Umbilical cord (tissue), 1 donor: ENCODE measurements at regions not wholly inside any gene's neighbourhood (a gene's known extent, or its start where the extent isn't known, plus 50 kb on each side); places are given as distances from the start of the nearest gene placed in this dataset.
"Not testable (repeated sequence)": the region's sequence is repeated elsewhere in the genome, so short reads cannot be mapped to it uniquely, and the experiment has no call there.

ENCODE experiments used
- DNase-seq: peaks from one replicate; pipeline ENCODE4 v3.0.0-alpha.2; 2015; ENCODE audit warnings: low spot score

- peak; percentile 71 for DNase-seq
Measured at GRCh38 chr2:215540658-215541057, 104.8 kb upstream of the FN1 start.

- peak; percentile 70 for DNase-seq
Measured at GRCh38 chr2:215537611-215538010, 101.7 kb upstream of the FN1 start.

- DNase-seq = peak; percentile 31
Measured at GRCh38 chr2:215536510-215536909, 100.6 kb upstream of the FN1 start.

GRCh38 chr2:215535741-215536140 is 99.9 kb upstream of the FN1 start:
- DNase-seq = peak; percentile 43

GRCh38 chr2:215535125-215535668 is 99.3 kb upstream of the FN1 start:
- peak; percentile 75 for DNase-seq

- not testable (repeated sequence) for DNase-seq
Measured at GRCh38 chr2:215533716-215534115, 97.8 kb upstream of the FN1 start.

- DNase-seq = no peak
Measured at GRCh38 chr2:215532844-215533243, 97.0 kb upstream of the FN1 start.

- DNase-seq = peak; percentile 61
Measured at GRCh38 chr2:215531284-215531683, 95.4 kb upstream of the FN1 start.

- DNase-seq = no peak
Measured at GRCh38 chr2:215530191-215530968, 94.5 kb upstream of the FN1 start.

- DNase-seq = no peak
Measured at GRCh38 chr2:215529271-215529670, 93.4 kb upstream of the FN1 start.

- no peak for DNase-seq
Measured at GRCh38 chr2:215528555-215528954, 92.7 kb upstream of the FN1 start.

GRCh38 chr2:215527736-215528135 is 91.9 kb upstream of the FN1 start:
- DNase-seq = no peak

- DNase-seq = peak; percentile 19
Measured at GRCh38 chr2:215526341-215526740, 90.5 kb upstream of the FN1 start.

GRCh38 chr2:215522237-215522636 is 86.4 kb upstream of the FN1 start:
- DNase-seq = no peak

GRCh38 chr2:215521031-215521430 is 85.2 kb upstream of the FN1 start:
- peak; percentile 17 for DNase-seq

- no peak for DNase-seq
Measured at GRCh38 chr2:215517391-215517790, 81.5 kb upstream of the FN1 start.

GRCh38 chr2:215514516-215514915 is 78.6 kb upstream of the FN1 start:
- DNase-seq = no peak

- DNase-seq = no peak
Measured at GRCh38 chr2:215511454-215512346, 75.8 kb upstream of the FN1 start.

- DNase-seq = no peak
Measured at GRCh38 chr2:215507836-215508235, 72.0 kb upstream of the FN1 start.

GRCh38 chr2:215507136-215507535 is 71.3 kb upstream of the FN1 start:
- no peak for DNase-seq

- DNase-seq = no peak
Measured at GRCh38 chr2:215506604-215506990, 70.7 kb upstream of the FN1 start.

- peak; percentile 78 for DNase-seq
Measured at GRCh38 chr2:215505044-215505786, 69.3 kb upstream of the FN1 start.
